Liver (tissue), 8 donors: ENCODE measurements at regions not wholly inside any gene's neighbourhood (a gene's known extent, or its start where the extent isn't known, plus 50 kb on each side); places are given as distances from the start of the nearest gene placed in this dataset.

Experiments used
- DNase-seq: peaks from one replicate; pipeline ENCODE4 v3.0.0-alpha.2; 2017; ENCODE audit warnings: low spot score
- H3K27ac ChIP-seq, 2 donors: one replicate each; pipeline ENCODE4 v1.7.0; 2013; ENCODE audit warnings: inconsistent platforms in 2 of 2, low read length in 2 of 2, control low read depth in 1 of 2, low read depth in 1 of 2, mild to moderate bottlenecking in 1 of 2
- H3K27me3 ChIP-seq, 4 donors: one replicate each; pipeline versions ENCODE4 v1.6.1 to v1.7.0; 2013; ENCODE audit warnings: low read length in 3 of 4, inconsistent platforms in 1 of 4, mild to moderate bottlenecking in 1 of 4, moderate library complexity in 1 of 4; ENCODE audit not compliant: control insufficient read depth in 4 of 4, insufficient read depth in 4 of 4
- H3K36me3 ChIP-seq, 4 donors: one replicate each; pipeline versions ENCODE4 v1.6.1 to v1.7.0; 2013; ENCODE audit warnings: low read length in 3 of 4, mild to moderate bottlenecking in 3 of 4, low read depth in 1 of 4, moderate library complexity in 1 of 4; ENCODE audit not compliant: control insufficient read depth in 4 of 4, insufficient read depth in 3 of 4
- H3K4me1 ChIP-seq, 4 donors: one replicate each; pipeline versions ENCODE4 v1.6.1 to v1.7.0; 2013; ENCODE audit warnings: low read length in 3 of 4, mild to moderate bottlenecking in 3 of 4, moderate library complexity in 1 of 4; ENCODE audit not compliant: control insufficient read depth in 4 of 4, insufficient read depth in 4 of 4
- H3K4me3 ChIP-seq, 3 donors: one replicate each; pipeline versions ENCODE4 v1.6.1 to v1.7.0; 2013; ENCODE audit warnings: low read length in 3 of 3, control low read depth in 1 of 3, low read depth in 1 of 3, mild to moderate bottlenecking in 1 of 3
- H3K9ac ChIP-seq, 2 donors: one replicate each; pipeline ENCODE4 v1.7.0; 2013; ENCODE audit warnings: low read length in 2 of 2, mild to moderate bottlenecking in 2 of 2, moderate library complexity in 2 of 2, control low read depth in 1 of 2, low read depth in 1 of 2
- H3K9me3 ChIP-seq, 4 donors: one replicate each; pipeline versions ENCODE4 v1.6.1 to v1.7.0; 2013; ENCODE audit warnings: low read length in 3 of 4; ENCODE audit not compliant: control insufficient read depth in 4 of 4
- EGR1 ChIP-seq, 2 donors: IDR thresholded peaks; 2 replicates each; pipeline ENCODE4 v1.6.1; 2016 to 2018; ENCODE audit warnings: antibody characterized with exemption in 2 of 2, low read depth in 2 of 2
- FOXA1 ChIP-seq: IDR thresholded peaks from 2 replicates; pipeline ENCODE4 v1.6.1; 2016; ENCODE audit warnings: antibody characterized with exemption
- FOXA2 ChIP-seq: IDR thresholded peaks from 2 replicates; pipeline ENCODE4 v1.6.1; 2016; ENCODE audit warnings: antibody characterized with exemption
- GABPA ChIP-seq, 2 donors: IDR thresholded peaks in 1 of 2; conservative IDR thresholded peaks in 1 of 2; 2 replicates each; pipeline ENCODE4 v1.6.1; 2016; ENCODE audit warnings: antibody characterized with exemption in 2 of 2, mild to moderate bottlenecking in 1 of 2, moderate library complexity in 1 of 2
- HNF4A ChIP-seq, 2 donors: conservative IDR thresholded peaks; 2 replicates each; pipeline ENCODE4 v1.6.1; 2016; ENCODE audit warnings: antibody characterized with exemption in 2 of 2, mild to moderate bottlenecking in 2 of 2
- JUND ChIP-seq, 2 donors: IDR thresholded peaks; 2 replicates each; pipeline ENCODE4 v1.6.1; 2016; ENCODE audit warnings: antibody characterized with exemption in 2 of 2
- NR2F2 ChIP-seq: IDR thresholded peaks from 2 replicates; pipeline ENCODE4 v1.6.1; 2016; ENCODE audit warnings: antibody characterized with exemption
- RAD21 ChIP-seq, 2 donors: IDR thresholded peaks; 2 replicates each; pipeline ENCODE4 v1.6.1; 2016; ENCODE audit warnings: antibody characterized with exemption in 2 of 2, mild to moderate bottlenecking in 2 of 2
- RXRA ChIP-seq, 2 donors: IDR thresholded peaks; 2 replicates each; pipeline ENCODE4 v1.6.1; 2017 to 2018; ENCODE audit warnings: antibody characterized with exemption in 2 of 2, mild to moderate bottlenecking in 1 of 2
- SP1 ChIP-seq: IDR thresholded peaks from 2 replicates; pipeline ENCODE4 v1.6.1; 2018; ENCODE audit warnings: antibody characterized with exemption, mild to moderate bottlenecking
- TAF1 ChIP-seq: conservative IDR thresholded peaks from 2 replicates; pipeline ENCODE4 v1.6.1; 2016; ENCODE audit warnings: antibody characterized with exemption, mild to moderate bottlenecking
- YY1 ChIP-seq: IDR thresholded peaks from 2 replicates; pipeline ENCODE4 v1.6.1; 2016; ENCODE audit warnings: antibody characterized with exemption, mild to moderate bottlenecking
- WGBS: extraction: QIAGEN DNeasy Blood & Tissue Kit; methylation state at CpG from one replicate; pipeline ENCODE4 v1.1.7; 2013; 5-methylcytosine and 5-hydroxymethylcytosine counted together
- TF ChIP-seq, protein P1 (sequence below): IDR thresholded peaks from 2 replicates; pipeline ENCODE4 v1.6.1; 2016; ENCODE audit warnings: antibody characterized with exemption
- TF ChIP-seq, protein P2 (sequence below): IDR thresholded peaks from 2 replicates; pipeline ENCODE4 v1.6.1; 2016; ENCODE audit warnings: antibody characterized with exemption
- TF ChIP-seq, protein P3 (sequence below): IDR thresholded peaks from 2 replicates; pipeline ENCODE4 v1.6.1; 2016; ENCODE audit warnings: antibody characterized with exemption
- TF ChIP-seq, protein P4 (sequence below): IDR thresholded peaks from 2 replicates; pipeline ENCODE4 v1.6.1; 2016; ENCODE audit warnings: antibody characterized with exemption, mild to moderate bottlenecking
- TF ChIP-seq, protein P5 (sequence below): fragments of 150-350 bp; IDR thresholded peaks from 2 replicates; pipeline ENCODE4 v1.5.1; 2017; ENCODE audit warnings: improper control_type of control experiment, low read depth, low read length; ENCODE audit not compliant: missing input control
- donor health status: healthy.
- donor health status: healthy.
- donor health status: healthy.
- donor health status: healthy.
- donor health status: healthy.

- WGBS = 87% methylated on average over 20 of the region's 20 CpGs
- H3K36me3 ChIP-seq = no peaks in the 10 kb centered on the region
- H3K27ac ChIP-seq = no peak overlapping the region
- H3K9me3 ChIP-seq = peaks cover 0 to under 1% (median 0%) of the 10 kb centered on the region in 4 donors
- no peaks in the 10 kb centered on the region for H3K27me3 ChIP-seq
- no peaks in the 10 kb centered on the region for H3K4me1 ChIP-seq
- no peak for TF ChIP-seq GABPA (IDR thresholded peaks at IDR 0.05 in 1 of 2, conservative IDR thresholded peaks at IDR 0.05 in 1 of 2)
- no peak overlapping the region for H3K4me3 ChIP-seq
- no peak for DNase-seq
- H3K9ac ChIP-seq = no peak overlapping the region
Observed at GRCh38 chr5:13244151-13244550, 700.3 kb downstream of the DNAH5 start.

DNA sequence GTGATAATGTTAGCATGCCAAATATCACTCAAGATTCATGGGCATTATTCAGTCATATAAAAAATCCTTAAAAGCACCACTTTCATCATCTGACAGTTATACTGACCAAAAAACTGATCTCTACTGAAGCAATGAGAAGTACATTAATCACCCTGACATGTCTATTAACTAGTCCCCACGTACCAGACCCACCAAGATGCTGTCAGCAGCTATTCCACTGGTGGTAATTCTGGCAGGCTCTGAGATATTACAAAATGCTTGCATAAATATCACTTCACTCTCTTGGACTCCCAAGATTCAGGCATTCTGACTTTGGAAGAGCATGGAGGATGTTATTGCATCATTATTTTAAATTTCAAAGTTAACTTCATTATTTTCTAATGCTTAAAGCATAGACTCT lies 717.0 kb downstream of the DNAH5 start:
- Histone ChIP-seq H3K4me3 (no peak overlapping the region), H3K36me3 (no peaks in the 10 kb centered on the region), H3K9me3 (no peaks in the 10 kb centered on the region), H3K4me1 (no peaks in the 10 kb centered on the region), H3K27ac (no peak overlapping the region), H3K27me3 (no peaks in the 10 kb centered on the region), H3K9ac (no peak overlapping the region)
- TF ChIP-seq EGR1 (IDR thresholded peaks at IDR 0.05; ENCODE audit: low read depth in 2 of 2) (no peak), HNF4A (conservative IDR thresholded peaks at IDR 0.05) (no peak), RXRA (IDR thresholded peaks at IDR 0.05) (no peak), FOXA2 (no peak), NR2F2 (no peak), JUND (IDR thresholded peaks at IDR 0.05) (no peak), RAD21 (IDR thresholded peaks at IDR 0.05) (no peak), YY1 (no peak), TAF1 (no peak), SP1 (no peak), GABPA (IDR thresholded peaks at IDR 0.05 in 1 of 2, conservative IDR thresholded peaks at IDR 0.05 in 1 of 2) (no peak), FOXA1 (no peak)
- TF ChIP-seq, protein P1, sequence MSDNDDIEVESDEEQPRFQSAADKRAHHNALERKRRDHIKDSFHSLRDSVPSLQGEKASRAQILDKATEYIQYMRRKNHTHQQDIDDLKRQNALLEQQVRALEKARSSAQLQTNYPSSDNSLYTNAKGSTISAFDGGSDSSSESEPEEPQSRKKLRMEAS = no peak
- TF ChIP-seq, protein P2, sequence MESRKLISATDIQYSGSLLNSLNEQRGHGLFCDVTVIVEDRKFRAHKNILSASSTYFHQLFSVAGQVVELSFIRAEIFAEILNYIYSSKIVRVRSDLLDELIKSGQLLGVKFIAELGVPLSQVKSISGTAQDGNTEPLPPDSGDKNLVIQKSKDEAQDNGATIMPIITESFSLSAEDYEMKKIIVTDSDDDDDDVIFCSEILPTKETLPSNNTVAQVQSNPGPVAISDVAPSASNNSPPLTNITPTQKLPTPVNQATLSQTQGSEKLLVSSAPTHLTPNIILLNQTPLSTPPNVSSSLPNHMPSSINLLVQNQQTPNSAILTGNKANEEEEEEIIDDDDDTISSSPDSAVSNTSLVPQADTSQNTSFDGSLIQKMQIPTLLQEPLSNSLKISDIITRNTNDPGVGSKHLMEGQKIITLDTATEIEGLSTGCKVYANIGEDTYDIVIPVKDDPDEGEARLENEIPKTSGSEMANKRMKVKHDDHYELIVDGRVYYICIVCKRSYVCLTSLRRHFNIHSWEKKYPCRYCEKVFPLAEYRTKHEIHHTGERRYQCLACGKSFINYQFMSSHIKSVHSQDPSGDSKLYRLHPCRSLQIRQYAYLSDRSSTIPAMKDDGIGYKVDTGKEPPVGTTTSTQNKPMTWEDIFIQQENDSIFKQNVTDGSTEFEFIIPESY = no peak
- TF ChIP-seq, protein P3, sequence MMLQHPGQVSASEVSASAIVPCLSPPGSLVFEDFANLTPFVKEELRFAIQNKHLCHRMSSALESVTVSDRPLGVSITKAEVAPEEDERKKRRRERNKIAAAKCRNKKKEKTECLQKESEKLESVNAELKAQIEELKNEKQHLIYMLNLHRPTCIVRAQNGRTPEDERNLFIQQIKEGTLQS = no peak
- TF ChIP-seq, protein P4, sequence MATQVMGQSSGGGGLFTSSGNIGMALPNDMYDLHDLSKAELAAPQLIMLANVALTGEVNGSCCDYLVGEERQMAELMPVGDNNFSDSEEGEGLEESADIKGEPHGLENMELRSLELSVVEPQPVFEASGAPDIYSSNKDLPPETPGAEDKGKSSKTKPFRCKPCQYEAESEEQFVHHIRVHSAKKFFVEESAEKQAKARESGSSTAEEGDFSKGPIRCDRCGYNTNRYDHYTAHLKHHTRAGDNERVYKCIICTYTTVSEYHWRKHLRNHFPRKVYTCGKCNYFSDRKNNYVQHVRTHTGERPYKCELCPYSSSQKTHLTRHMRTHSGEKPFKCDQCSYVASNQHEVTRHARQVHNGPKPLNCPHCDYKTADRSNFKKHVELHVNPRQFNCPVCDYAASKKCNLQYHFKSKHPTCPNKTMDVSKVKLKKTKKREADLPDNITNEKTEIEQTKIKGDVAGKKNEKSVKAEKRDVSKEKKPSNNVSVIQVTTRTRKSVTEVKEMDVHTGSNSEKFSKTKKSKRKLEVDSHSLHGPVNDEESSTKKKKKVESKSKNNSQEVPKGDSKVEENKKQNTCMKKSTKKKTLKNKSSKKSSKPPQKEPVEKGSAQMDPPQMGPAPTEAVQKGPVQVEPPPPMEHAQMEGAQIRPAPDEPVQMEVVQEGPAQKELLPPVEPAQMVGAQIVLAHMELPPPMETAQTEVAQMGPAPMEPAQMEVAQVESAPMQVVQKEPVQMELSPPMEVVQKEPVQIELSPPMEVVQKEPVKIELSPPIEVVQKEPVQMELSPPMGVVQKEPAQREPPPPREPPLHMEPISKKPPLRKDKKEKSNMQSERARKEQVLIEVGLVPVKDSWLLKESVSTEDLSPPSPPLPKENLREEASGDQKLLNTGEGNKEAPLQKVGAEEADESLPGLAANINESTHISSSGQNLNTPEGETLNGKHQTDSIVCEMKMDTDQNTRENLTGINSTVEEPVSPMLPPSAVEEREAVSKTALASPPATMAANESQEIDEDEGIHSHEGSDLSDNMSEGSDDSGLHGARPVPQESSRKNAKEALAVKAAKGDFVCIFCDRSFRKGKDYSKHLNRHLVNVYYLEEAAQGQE = no peak
- TF ChIP-seq, protein P5, sequence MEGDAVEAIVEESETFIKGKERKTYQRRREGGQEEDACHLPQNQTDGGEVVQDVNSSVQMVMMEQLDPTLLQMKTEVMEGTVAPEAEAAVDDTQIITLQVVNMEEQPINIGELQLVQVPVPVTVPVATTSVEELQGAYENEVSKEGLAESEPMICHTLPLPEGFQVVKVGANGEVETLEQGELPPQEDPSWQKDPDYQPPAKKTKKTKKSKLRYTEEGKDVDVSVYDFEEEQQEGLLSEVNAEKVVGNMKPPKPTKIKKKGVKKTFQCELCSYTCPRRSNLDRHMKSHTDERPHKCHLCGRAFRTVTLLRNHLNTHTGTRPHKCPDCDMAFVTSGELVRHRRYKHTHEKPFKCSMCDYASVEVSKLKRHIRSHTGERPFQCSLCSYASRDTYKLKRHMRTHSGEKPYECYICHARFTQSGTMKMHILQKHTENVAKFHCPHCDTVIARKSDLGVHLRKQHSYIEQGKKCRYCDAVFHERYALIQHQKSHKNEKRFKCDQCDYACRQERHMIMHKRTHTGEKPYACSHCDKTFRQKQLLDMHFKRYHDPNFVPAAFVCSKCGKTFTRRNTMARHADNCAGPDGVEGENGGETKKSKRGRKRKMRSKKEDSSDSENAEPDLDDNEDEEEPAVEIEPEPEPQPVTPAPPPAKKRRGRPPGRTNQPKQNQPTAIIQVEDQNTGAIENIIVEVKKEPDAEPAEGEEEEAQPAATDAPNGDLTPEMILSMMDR = no peak
- DNase-seq = no peak
- 33% methylated on average over 1 of the region's 1 CpG for WGBS
